ENCODE measurements at regions not wholly inside any gene's neighbourhood (a gene's known extent, or its start where the extent isn't known, plus 50 kb on each side); places are given as distances from the start of the nearest gene placed in this dataset.
"Not testable (repeated sequence)": the region's sequence is repeated elsewhere in the genome, so short reads cannot be mapped to it uniquely, and the experiment has no call there.

DNA sequence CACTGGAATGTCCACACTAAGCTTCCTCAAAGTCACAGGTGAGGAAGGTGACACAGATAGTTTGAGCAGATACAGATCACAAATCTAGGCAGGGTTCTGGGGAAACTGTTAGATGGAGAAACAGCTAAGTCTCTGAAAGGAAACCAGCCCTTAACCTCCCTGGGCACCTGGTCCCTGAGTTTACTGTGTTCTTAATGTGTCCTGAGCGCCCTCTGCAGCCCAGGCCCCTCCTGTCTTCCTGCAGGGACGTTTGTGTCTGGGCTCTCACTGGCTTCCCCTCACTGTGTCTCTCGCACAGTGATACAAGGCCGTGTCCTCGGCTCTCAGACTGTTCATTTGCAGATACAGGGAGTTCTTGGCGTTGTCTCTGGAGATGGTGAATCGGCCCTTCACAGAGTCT, 684.3 kb downstream of the TMEM121 start:
- FAIRE-seq = no peak
- no peak for DNase-seq (ENCODE audit: insufficient read length)

DNA sequence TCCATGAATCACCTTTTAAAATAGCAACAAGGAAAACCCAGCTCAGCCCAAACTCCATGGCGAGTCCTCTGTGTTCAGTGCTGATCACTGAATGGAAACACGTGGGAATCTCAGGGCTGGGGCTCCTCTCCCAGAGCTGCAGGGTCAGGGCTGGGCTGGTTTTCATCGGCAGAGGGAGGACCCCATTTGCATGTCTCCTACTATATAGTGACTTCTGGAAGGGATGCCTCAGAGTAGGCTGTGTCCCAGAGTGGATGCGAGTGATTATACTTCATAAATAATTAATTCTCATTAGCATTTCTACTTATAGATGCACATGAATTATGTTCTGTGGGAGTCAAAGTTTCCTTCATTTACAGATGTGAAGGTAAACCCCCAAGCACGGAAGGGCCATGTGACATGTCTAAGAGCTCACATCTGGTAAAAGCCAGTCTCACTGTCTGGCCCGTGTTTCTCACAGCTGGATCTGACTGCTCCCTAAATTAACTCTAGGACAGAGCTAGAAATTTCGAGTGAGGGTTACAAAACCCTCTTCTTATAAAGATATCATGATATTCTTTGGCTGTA, 685.0 kb downstream of the TMEM121 start:
- TF ChIP-seq POLR2A (IDR thresholded peaks at IDR 0.05; ENCODE audit: low read depth, low read length) (no peak), TAF1 (IDR thresholded peaks at IDR 0.05; ENCODE audit: borderline replicate concordance, low read depth, low read length) (no peak), POLR2AphosphoS5 (IDR thresholded peaks at IDR 0.05; ENCODE audit: low read depth, low read length) (no peak)
- DNase-seq (ENCODE audit: insufficient read length) = no peak
- no peak for FAIRE-seq

More for the DNA sequence above, 684.3 kb downstream of the TMEM121 start:
- no peak for TF ChIP-seq POLR2A (IDR thresholded peaks at IDR 0.05; ENCODE audit: low read depth, low read length)
- TF ChIP-seq POLR2AphosphoS5 (IDR thresholded peaks at IDR 0.05; ENCODE audit: low read depth, low read length) = no peak
- TF ChIP-seq TAF1 (IDR thresholded peaks at IDR 0.05; ENCODE audit: borderline replicate concordance, low read depth, low read length) = no peak

DNA sequence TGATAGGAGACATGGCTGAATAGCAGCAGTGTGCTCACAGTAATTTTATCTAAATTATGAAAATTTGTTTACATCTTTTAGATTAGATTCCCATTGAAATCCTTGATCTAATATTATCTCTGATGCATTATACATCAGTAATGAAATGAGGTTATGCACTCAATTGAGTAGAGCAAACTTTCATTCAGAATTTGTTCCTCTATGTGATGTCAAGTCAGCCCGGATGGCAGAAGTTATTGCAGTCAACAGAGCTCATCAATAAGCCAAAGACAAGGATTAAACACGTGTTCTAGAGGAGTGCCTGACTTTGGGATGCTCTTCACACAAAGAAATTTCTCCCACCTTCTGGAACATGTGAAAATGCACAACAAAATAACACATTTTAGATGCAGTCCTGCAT, 688.8 kb downstream of the TMEM121 start:
- TF ChIP-seq POLR2AphosphoS5 (IDR thresholded peaks at IDR 0.05; ENCODE audit: low read depth, low read length) (no peak), TAF1 (IDR thresholded peaks at IDR 0.05; ENCODE audit: borderline replicate concordance, low read depth, low read length) (no peak), POLR2A (IDR thresholded peaks at IDR 0.05; ENCODE audit: low read depth, low read length) (no peak)
- FAIRE-seq (no peak), DNase-seq (ENCODE audit: insufficient read length) (no peak)

DNA sequence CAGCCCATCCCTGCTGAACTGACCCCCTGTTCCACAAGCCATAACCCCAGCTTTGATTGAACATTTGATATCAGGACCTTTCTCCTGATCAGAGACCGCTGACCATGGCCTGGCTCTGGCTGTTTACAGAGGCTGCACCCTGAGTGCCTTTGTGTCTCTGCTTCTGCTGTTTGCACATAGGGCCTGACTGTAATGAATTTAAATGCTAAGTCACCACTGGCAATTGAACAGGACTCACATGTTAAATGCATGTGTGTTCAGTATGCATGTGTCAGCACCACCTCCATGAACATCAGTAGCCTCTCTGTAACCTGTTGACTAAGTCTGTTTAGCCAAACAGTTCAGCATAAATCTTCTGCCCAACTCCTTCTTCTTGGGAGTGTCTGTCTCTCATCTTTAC, 690.3 kb downstream of the TMEM121 start:
- FAIRE-seq (no peak), DNase-seq (ENCODE audit: insufficient read length) (no peak)
- TF ChIP-seq TAF1 (IDR thresholded peaks at IDR 0.05; ENCODE audit: borderline replicate concordance, low read depth, low read length) = no peak
- TF ChIP-seq POLR2A (IDR thresholded peaks at IDR 0.05; ENCODE audit: low read depth, low read length) = no peak
- no peak for TF ChIP-seq POLR2AphosphoS5 (IDR thresholded peaks at IDR 0.05; ENCODE audit: low read depth, low read length)

DNA sequence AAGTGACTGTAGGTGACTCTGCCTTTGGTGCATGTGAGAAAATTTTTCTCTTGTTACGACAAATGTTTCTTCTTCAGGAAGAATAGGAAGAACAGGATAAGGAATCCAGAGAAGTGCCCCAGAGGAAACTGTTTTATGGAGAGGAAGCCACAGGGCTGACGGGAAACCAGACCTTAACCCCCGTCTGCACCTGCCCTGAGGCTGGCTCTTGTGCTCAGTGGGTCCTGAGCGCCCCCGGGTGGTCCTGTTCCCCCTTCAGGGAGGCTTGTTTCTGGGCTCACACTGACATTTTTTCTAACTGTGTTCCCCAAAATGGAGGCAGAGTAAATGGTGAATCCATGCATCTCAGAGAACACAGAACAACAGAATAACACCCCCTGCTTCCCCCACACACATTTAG, 691.8 kb downstream of the TMEM121 start:
- no peak for FAIRE-seq
- DNase-seq (ENCODE audit: insufficient read length) = no peak
- TF ChIP-seq POLR2AphosphoS5 (IDR thresholded peaks at IDR 0.05; ENCODE audit: low read depth, low read length) = no peak
- TF ChIP-seq POLR2A (IDR thresholded peaks at IDR 0.05; ENCODE audit: low read depth, low read length) = no peak
- TF ChIP-seq TAF1 (IDR thresholded peaks at IDR 0.05; ENCODE audit: borderline replicate concordance, low read depth, low read length) = no peak

DNA sequence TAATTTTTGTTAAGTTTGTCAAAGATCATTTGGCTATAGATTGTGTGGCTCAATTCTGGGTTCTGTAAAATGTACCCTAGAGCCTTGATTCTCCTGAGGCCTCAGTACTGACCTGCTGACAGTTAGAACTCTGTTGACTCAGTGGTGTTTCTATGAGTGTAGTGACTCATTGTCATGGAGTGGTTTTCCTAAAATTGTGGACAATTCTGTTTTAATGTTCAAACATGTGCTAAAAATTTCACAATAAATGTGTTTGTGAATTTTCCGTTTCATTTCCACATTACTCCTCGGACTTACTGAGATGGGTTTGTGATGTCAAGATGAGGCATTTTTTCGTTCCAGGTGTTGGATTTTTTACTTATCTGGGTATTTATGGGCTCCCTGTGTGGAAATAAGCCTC, 695.9 kb downstream of the TMEM121 start:
- DNase-seq (ENCODE audit: insufficient read length) (no peak), FAIRE-seq (no peak)
- TF ChIP-seq POLR2A (IDR thresholded peaks at IDR 0.05; ENCODE audit: low read depth, low read length) = no peak
- no peak for TF ChIP-seq POLR2AphosphoS5 (IDR thresholded peaks at IDR 0.05; ENCODE audit: low read depth, low read length)
- no peak for TF ChIP-seq TAF1 (IDR thresholded peaks at IDR 0.05; ENCODE audit: borderline replicate concordance, low read depth, low read length)

DNA sequence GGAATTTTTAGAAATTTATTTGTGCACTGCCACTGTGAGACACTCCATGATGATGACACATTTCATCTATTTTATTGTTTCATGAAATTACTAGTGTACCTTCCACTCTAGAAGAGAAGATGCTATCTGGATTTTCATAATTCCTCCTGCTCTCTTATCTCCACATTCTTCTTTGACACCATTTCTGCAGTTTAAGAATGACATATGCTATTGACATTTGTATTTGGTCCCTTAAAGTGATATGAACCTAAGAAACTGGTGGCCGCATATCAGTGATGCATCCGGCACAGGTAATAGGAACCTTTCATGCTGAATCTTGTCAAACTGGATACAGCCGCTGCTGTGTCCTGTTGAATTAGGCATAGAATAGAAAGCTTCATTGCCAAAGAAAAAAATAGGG, 696.3 kb downstream of the TMEM121 start:
- DNase-seq (ENCODE audit: insufficient read length) (no peak), FAIRE-seq (no peak)
- TF ChIP-seq POLR2AphosphoS5 (IDR thresholded peaks at IDR 0.05; ENCODE audit: low read depth, low read length) (no peak), POLR2A (IDR thresholded peaks at IDR 0.05; ENCODE audit: low read depth, low read length) (no peak), TAF1 (IDR thresholded peaks at IDR 0.05; ENCODE audit: borderline replicate concordance, low read depth, low read length) (no peak)

DNA sequence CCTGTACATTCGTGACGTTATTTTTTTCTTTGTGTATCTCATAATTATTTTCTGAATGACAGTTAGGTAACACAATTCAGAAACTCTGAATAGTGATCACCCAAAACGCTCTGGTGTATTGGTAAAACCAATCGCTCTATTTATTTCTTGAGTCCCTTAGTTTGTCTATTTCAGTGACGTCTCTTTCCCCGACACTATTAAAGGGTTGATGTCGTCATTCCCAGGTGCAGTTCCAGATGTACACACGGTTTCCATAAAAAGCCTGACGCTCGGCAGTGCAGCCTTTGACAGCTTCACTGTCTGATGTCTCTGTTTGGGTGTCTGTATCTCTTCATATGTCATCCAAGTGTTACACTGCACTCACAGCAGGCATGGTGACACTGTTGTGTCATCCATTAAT, 701.4 kb downstream of the TMEM121 start:
- FAIRE-seq = no peak
- no peak for DNase-seq (ENCODE audit: insufficient read length)
- TF ChIP-seq TAF1 (IDR thresholded peaks at IDR 0.05; ENCODE audit: borderline replicate concordance, low read depth, low read length) (no peak), POLR2A (IDR thresholded peaks at IDR 0.05; ENCODE audit: low read depth, low read length) (no peak), POLR2AphosphoS5 (IDR thresholded peaks at IDR 0.05; ENCODE audit: low read depth, low read length) (no peak)

DNA sequence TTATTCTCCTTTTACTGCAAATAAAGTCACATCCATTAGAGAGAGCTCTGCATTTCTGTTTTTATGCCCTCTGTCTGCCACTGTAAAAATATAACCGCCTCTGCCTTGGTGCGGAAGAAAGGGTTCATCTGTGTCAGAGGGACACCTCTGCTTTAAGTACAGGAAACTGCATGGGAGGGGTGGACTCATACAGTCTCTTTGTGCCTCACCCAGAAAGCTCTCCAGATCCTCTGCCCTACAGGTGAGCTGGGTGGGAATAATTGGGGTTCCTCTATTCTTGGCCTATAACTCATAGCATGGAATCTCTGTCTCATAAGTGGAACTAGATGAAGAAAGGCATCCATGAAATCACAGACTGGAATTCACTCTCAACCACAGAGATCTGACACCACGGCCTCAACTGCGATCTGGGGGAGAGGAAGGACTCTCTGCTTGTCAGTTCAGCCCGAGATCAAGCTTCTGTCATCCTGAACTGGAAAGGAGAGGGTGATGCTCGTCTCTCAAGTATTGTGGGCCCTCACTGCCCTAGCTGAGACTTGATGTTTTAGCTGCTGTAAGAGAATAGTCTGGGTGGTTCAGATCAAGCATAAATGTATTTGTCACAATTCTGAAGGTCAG, 702.3 kb downstream of the TMEM121 start:
- DNase-seq (ENCODE audit: insufficient read length) = no peak
- FAIRE-seq = no peak
- TF ChIP-seq POLR2AphosphoS5 (IDR thresholded peaks at IDR 0.05; ENCODE audit: low read depth, low read length) (no peak), TAF1 (IDR thresholded peaks at IDR 0.05; ENCODE audit: borderline replicate concordance, low read depth, low read length) (no peak), POLR2A (IDR thresholded peaks at IDR 0.05; ENCODE audit: low read depth, low read length) (no peak)

DNA sequence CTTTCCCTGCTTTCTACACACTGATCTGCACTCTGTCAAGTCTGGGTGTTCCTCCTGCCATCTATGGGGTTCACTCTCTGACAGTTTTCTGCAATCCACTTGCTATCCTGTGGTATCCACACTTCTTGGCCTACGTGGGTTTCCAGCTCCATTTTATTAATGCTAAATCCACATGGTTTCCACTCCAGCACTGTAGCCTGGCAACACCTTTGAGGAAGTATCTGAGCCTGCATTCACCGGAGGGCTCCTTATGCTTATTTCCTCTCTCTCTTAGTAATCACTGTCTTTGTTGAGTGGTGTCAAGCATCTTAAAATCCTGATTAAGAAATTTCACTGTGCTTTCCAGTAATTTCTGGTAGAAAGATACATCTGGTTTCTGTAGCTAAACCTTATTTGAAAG, 703.7 kb downstream of the TMEM121 start:
- TF ChIP-seq POLR2AphosphoS5 (IDR thresholded peaks at IDR 0.05; ENCODE audit: low read depth, low read length) = no peak
- no peak for TF ChIP-seq POLR2A (IDR thresholded peaks at IDR 0.05; ENCODE audit: low read depth, low read length)
- TF ChIP-seq TAF1 (IDR thresholded peaks at IDR 0.05; ENCODE audit: borderline replicate concordance, low read depth, low read length) = no peak
- DNase-seq (ENCODE audit: insufficient read length) (no peak), FAIRE-seq (no peak)

DNA sequence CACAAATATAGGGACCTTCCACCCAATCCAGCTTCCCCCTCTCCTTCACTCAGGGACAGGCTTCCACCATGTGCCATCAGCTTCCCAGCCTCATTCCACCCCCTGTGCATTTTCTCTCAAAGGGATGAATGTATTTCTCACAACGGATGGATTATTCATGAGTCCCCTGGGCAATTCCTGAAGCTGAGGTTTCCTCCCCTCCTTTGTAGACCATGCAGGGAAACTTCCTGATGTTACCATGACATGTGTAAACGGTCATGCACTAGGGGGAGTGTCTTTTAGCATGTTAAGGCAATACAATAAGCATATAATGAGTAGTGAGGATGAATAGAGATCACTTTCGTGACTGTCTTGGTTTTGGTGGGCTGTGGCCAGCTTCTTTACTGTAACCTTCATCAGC, 706.8 kb downstream of the TMEM121 start:
- DNase-seq (ENCODE audit: insufficient read length); FAIRE-seq: not testable (repeated sequence)

DNA sequence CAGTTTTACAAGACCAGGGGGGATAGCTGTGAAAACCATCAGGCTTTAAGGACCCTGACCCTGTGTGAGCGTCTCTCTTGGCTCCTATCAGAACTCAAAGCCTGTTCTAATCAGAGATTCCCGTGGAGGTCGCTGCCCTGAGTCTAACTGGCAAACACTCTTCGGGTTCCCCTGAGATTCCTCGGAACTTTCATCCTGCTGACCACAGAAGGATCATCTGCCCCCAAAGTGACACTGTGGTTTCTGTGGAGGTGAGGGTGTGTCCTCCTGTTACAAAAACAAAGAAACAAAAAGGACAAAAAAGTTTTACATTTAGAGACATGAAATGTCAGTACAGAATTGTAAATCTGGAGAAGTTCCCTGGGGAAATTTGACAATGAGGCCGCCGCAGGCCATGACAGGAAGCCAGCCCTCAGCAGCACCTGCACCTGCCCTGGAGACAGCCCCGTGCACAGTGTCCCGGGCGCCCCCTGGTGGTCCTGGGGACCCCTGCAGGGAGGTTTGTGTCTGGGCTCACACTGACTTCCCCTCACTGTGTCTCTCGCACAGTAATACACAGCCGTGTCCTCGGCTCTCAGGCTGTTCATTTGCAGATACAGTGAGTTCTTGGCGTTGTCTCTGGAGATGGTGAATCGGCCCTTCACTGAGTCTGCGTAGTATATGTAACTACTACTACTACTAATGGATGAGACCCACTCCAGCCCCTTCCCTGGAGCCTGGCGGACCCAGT, 708.3 kb downstream of the TMEM121 start:
- not testable (repeated sequence) for DNase-seq (ENCODE audit: insufficient read length); FAIRE-seq
